Head of caudate nucleus (tissue), 42 donors: ENCODE measurements at regions not wholly inside any gene's neighbourhood (a gene's known extent, or its start where the extent isn't known, plus 50 kb on each side); places are given as distances from the start of the nearest gene placed in this dataset.

Experiments
- DNase-seq, 42 donors: peaks; one replicate each; pipeline versions ENCODE4 v3.0.0 to v3.0.0-alpha.2; 2020 to 2021; ENCODE audit warnings: mixed read lengths in 7 of 42
- intact Hi-C: fragments of 100-400 bp; cut with DNase I; formaldehyde crosslinking; loops from one replicate; pipeline ENCODE4 v1.15.0; 2022

GRCh38 chr18:73766910-73767515, 380.6 kb downstream of the FBXO15 start:
- intact Hi-C loops, result no loop called here

GRCh38 chr18:73758446-73758845, 389.2 kb downstream of the FBXO15 start:
- DNase-seq, result no peak
- intact Hi-C loops, result no loop called here

More at GRCh38 chr18:73766910-73767515, 380.6 kb downstream of the FBXO15 start:
- no peak for DNase-seq

DNA sequence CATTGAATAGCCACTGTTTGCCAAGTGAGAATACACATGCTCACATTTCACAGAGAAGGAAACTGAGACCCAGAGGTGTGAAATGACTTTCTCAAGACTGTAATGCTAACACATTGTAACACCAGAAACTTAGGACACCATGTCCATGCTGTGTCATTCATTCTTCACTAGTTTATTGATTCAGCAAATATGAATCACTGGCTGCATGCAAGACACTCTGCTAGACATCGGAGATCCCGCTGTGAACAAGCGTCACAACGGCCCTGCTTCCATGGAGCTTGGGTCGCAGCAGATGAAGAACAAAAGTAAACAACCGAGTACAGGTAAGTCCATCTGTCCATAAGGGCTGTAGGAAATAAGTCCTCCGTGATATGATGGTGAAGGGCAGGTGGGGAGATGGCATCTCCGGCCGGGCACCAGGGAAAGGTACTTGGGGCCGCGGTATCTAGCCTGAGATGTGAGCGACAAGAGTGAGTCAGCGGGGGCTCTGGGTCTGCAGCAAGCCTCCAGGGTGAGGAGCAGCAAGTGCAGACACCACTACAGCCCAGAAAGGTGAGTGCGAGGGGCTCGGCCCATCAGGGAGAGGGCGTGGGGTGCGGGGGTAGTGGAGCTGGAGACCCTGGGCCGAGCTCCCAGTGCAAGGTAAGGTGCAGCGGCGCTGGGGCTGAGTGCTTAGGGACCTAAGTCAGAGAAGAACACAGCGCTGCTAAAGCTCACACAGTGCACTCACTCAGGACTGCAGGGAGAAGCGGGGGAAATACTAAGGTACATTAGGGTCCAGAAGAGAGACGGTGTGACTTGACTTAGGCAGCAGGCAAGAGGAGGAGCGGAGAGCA, 391.2 kb downstream of the FBXO15 start:
- no peak for DNase-seq
- intact Hi-C loops, result no loop called here

DNA sequence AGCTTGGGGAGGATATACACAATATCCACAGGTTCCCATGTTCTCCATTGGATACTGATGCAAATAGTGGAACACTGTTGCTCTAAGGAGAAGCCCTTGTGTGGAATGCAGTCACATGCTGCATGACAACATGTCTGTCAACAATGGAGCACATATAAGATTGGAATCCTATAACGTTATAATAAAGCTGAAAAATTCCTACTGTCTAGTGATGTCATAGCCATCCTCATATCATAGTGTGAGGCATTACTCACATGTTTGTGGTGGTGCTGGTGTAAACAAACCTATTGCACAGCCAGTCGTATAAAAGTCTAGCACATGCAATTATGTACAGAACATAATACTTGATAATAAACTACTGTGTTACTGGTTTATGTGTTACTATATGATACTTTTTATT, 394.7 kb downstream of the FBXO15 start:
- DNase-seq, result no peak
- intact Hi-C loops, result no loop called here

DNA sequence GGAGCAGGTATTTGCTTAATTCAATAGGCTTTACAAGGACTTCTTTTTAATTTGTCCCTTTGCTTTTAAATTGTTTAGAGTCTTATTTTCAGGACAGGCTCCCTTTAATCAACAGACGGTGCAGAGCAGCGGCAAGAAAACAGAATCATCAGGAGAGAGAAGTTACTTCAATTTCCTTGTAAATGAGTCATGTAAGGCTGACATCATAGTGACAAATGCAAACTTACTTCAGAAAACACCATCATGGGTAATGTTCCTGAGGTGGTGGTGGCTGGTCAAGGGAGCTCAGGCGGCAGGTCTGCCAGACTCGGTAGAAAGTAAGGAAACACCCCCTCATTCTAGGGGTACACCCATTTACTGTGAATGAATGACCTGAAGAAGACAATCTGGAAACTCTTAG, 395.1 kb downstream of the FBXO15 start:
- no peak for DNase-seq
- intact Hi-C loops, result no loop called here

GRCh38 chr18:73750052-73750451, 397.6 kb downstream of the FBXO15 start:
- intact Hi-C loops, result no loop called here
- DNase-seq, result no peak

DNA sequence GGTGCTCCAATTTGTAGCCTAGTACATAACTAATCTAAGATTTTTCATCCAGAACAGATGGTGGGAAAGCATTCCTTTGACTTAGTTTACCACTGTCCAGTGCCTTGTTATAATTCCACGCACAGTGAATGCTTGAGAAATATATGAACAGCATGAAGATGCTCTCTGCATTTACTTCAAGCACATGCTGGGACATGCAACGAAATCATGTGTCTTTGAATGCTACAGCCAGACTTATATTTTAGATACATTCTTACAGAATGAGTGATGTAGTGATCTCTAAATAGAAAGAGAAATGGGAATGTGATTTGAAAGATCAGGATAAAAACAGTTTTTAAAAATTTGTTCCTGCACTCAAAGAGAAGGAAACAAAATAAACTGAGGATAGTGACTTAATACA, 398.3 kb downstream of the FBXO15 start:
- intact Hi-C loops, result no loop called here

GRCh38 chr18:73748731-73749130, 398.9 kb downstream of the FBXO15 start:
- DNase-seq, result no peak
- intact Hi-C loops, result no loop called here

More for the DNA sequence above, 398.3 kb downstream of the FBXO15 start:
- no peak for DNase-seq

- intact Hi-C loops, result no loop called here
- no peak for DNase-seq
Measured at GRCh38 chr18:73746101-73746500, 401.5 kb downstream of the FBXO15 start.

DNA sequence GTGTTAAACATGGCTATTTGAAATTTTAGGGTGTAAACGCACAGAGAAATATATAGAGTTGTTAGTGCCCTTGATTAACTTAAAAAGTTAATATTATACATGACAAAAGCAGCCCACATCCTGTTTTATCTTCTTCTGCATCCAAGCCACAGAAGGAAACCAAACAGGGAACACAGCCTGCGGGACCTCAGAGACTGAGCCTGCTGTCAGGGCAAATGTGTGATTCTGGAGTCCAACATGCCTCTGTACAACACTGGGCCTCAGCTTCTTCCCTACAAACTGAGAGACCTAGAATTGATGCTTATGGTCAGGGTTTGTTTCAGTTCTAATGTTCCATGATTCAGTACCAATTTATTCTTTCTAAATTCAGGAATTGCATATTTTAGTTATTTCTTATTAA, 404.7 kb downstream of the FBXO15 start:
- DNase-seq, result no peak
- intact Hi-C loops, result no loop called here

DNA sequence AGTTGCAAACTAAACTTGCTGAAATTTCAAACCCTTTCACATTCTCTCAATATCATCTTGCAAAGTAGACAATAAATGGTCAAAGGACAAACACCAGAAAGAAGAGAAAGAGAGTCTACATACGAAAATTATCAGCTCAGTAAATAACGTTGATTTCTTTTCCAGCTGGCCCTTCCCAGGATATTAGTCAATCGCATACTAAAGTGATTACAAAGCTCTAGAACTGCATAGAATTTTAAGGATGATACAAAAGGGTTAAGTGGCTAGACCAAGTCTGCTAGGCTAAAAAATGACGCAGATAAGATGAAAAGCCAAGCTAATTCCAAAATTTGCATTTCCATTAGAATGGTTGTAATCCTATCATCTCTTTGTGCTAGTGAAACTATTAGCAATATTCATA, 405.7 kb downstream of the FBXO15 start:
- intact Hi-C loops, result no loop called here
- no peak for DNase-seq

- intact Hi-C loops, result no loop called here
- DNase-seq, result peak in 10 of 42 donors; percentile 13 to 67 (median 30)
Measured at GRCh38 chr18:73739098-73739497, 408.5 kb downstream of the FBXO15 start.

DNA sequence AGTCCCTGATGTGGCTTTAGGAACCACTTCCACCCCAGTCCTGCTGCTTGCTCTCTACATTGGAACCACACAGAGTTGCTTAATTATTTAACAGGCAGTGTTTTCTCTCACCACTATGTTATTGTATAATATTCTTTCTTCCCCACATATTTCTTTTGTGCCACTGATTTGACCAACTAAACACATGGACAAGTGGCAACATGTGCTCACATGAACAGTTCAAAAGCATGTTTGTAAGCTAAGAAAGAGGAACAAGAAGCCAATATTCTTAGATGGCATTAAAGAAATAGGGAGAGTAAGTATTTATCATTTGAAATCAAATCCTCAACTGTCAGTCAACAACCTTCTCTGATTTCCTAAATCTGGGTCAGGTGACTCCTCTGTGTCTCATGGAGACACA, 409.6 kb downstream of the FBXO15 start:
- intact Hi-C loops, result no loop called here
- no peak for DNase-seq

DNA sequence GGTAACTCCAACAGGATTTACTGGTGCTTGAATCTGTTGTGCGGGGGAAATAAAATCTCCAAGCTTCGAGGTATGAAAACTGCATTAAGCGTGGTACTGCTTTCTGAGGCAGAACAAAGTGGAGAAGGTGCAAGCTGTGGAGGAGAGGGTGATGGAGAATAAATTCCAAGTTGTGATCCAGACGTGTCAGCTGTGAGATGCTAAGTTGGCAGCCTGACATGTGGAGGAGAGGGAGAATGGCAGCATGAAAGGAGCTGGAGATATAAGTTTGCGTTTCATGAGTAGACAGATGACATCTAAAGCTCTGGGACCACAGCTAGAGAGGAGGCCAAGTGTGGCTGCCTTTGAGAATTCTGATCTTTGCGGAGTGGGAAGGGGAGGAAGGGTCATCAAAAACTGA, 411.8 kb downstream of the FBXO15 start:
- DNase-seq, result peak in 6 of 42 donors; percentile 17 to 50 (median 36)
- intact Hi-C loops, result no loop called here

GRCh38 chr18:73733806-73734314, 413.8 kb downstream of the FBXO15 start:
- intact Hi-C loops, result no loop called here
- DNase-seq, result peak in 34 of 42 donors; percentile 16 to 82 (median 51)

DNA sequence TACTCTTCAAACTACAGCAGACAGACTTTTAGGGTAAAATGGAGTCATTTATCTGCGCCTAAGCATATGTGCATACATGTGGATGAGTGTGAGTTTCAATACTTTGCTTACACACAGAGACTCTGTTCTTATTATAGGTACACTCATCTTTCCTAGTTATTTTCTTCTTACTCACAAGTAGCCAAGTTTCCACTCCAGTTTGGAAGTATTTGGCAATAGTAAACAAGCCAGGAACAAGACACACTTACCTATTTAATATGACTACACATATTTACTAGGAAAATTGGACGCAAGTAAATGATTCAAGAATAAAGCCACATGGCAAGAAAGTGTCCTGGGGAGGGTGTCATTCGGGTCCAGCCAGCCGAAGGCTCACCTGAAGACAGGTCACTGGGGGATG, 414.3 kb downstream of the FBXO15 start:
- no peak for DNase-seq
- intact Hi-C loops, result no loop called here

GRCh38 chr18:73728657-73729056, 419.0 kb downstream of the FBXO15 start:
- no peak for DNase-seq
- intact Hi-C loops, result no loop called here

- no peak for DNase-seq
- intact Hi-C loops, result no loop called here
Measured at GRCh38 chr18:73724958-73725357, 422.7 kb downstream of the FBXO15 start.

- no peak for DNase-seq
- intact Hi-C loops, result no loop called here
Measured at GRCh38 chr18:73719611-73720010, 428.0 kb downstream of the FBXO15 start.

DNA sequence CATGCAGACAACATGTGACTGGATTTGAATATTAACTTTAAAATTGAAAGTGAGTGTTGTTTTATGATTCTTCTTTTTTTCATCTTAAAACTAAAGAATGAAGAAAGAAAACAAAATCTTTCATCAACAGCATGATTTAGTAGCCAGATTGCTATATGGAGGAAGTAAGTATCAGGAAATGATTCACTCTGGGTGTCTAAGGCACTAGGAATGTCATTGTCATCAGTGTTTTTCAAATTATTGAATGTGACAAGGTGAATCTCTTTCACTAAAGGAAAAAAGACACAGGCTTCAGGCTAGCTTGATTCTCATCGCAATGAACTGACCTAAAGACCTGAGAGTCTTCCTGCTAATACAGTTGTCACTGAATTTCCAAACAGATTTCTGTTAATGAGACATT, 430.1 kb downstream of the FBXO15 start:
- intact Hi-C loops, result no loop called here
- DNase-seq, result no peak

- intact Hi-C loops, result no loop called here
- DNase-seq, result no peak
Measured at GRCh38 chr18:73715210-73715670, 432.4 kb downstream of the FBXO15 start.
